ENCODE measurements at regions not wholly inside any gene's neighbourhood (a gene's known extent, or its start where the extent isn't known, plus 50 kb on each side); places are given as distances from the start of the nearest gene placed in this dataset.

DNA sequence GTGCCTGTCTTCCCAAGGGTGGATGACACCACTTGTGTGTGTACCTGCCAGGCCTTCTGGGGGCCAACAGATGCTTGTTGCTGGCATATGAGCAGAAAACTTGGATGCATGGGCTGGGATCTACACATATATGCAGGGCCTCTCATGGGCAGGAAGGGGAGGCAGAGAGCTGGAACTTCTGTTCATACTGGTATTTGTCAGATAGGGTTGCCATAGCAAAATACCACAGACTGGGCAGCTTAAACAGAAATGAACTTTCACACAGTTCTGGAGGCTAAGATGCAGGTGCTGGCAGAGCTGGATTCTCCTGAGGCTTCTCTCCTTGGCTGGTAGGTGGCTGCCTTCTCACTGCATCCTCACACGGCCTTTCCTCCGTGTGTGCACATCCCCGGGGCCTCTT is 121.8 kb downstream of the SUDS3 start:
- no peak for TF ChIP-seq CTCF (IDR thresholded peaks at IDR 0.05; ENCODE audit: insufficient read depth, low read length)
- no peak overlapping the region for H3K4me3 ChIP-seq (ENCODE audit: low read depth, low read length)
- DNase-seq (ENCODE audit: low read depth), result no peak

- no peak for TF ChIP-seq CTCF (IDR thresholded peaks at IDR 0.05; ENCODE audit: insufficient read depth, low read length)
- no peak for DNase-seq (ENCODE audit: low read depth)
- no peak overlapping the region for H3K4me3 ChIP-seq (ENCODE audit: low read depth, low read length)
Measured at GRCh38 chr12:118500299-118500698, 123.9 kb downstream of the SUDS3 start.

DNA sequence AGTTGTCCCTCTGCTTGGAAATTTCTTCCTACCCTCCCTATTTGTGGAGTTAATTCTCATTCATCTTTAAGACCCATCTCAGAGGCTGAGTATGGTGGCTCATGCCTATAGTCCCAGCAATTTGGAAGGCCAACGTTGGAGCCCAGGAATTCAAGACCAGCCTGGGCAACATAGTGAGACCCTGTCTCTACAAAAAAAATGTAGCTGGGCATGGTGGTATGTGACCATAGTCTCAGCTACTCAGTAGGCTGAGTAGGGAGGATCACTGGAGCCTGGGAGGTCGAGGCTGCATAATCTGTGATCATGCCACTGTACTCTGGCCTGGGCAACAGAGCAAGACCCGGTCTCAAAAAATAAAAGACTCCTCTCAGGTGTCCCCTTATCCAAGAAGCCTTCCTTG is 125.1 kb downstream of the SUDS3 start:
- TF ChIP-seq CTCF (IDR thresholded peaks at IDR 0.05; ENCODE audit: insufficient read depth, low read length), result no peak
- H3K4me3 ChIP-seq (ENCODE audit: low read depth, low read length), result no peak overlapping the region
- DNase-seq (ENCODE audit: low read depth), result no peak

GRCh38 chr12:118503476-118503875 is 127.1 kb downstream of the SUDS3 start:
- no peak for TF ChIP-seq CTCF (IDR thresholded peaks at IDR 0.05; ENCODE audit: insufficient read depth, low read length)
- no peak for DNase-seq (ENCODE audit: low read depth)
- no peak overlapping the region for H3K4me3 ChIP-seq (ENCODE audit: low read depth, low read length)

DNA sequence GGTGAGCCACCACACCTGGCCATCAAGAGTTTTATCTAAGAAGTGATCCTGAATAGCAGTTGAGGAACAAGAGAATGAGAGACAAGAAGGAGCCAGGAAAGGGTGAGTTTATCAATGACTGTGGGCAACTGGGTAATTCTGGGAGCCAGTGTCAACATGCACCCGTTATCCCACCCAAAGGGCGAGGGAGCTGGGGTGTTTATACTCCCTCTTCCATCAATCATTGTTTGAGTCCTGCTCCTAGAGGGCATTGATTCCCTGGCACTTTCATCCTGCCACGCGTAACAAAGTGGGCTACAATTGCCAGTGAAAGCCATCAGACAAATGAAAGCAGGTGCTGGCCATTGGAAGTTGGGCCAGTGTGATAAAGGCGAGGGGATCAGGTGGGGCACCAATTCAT is 136.3 kb downstream of the SUDS3 start:
- no peak for DNase-seq (ENCODE audit: low read depth)

GRCh38 chr12:118513611-118514010 is 137.3 kb downstream of the SUDS3 start:
- DNase-seq (ENCODE audit: low read depth), result no peak
- TF ChIP-seq CTCF (IDR thresholded peaks at IDR 0.05; ENCODE audit: insufficient read depth, low read length), result no peak
- no peak overlapping the region for H3K4me3 ChIP-seq (ENCODE audit: low read depth, low read length)

More for the DNA sequence above, 136.3 kb downstream of the SUDS3 start:
- H3K4me3 ChIP-seq (ENCODE audit: low read depth, low read length), result no peak overlapping the region
- no peak for TF ChIP-seq CTCF (IDR thresholded peaks at IDR 0.05; ENCODE audit: insufficient read depth, low read length)

DNA sequence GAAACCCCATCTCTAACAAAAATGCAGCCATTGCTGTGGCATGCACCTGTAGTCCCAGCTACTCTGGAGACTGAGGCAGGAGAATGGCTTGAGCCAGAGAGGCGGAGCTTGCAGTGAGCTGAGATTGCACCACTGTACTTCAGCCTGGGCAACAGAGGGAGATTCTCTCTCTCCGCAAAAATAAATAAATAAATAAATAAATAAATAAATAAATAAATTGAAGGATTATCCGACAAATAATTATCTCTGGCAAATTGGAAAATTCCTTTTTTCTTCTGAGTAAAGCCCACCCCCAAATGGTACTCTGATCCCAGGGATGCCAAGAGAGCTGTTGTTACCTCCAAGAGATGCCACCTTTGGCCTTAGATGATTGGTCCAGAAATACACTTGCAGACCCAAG is 137.9 kb downstream of the SUDS3 start:
- no peak for TF ChIP-seq CTCF (IDR thresholded peaks at IDR 0.05; ENCODE audit: insufficient read depth, low read length)
- H3K4me3 ChIP-seq (ENCODE audit: low read depth, low read length), result no peak overlapping the region
- DNase-seq (ENCODE audit: low read depth), result no peak

All from fibroblast of the aortic adventitia (primary cell).